ENCODE measurements at regions not wholly inside any gene's neighbourhood (a gene's known extent, or its start where the extent isn't known, plus 50 kb on each side); places are given as distances from the start of the nearest gene placed in this dataset.

DNA sequence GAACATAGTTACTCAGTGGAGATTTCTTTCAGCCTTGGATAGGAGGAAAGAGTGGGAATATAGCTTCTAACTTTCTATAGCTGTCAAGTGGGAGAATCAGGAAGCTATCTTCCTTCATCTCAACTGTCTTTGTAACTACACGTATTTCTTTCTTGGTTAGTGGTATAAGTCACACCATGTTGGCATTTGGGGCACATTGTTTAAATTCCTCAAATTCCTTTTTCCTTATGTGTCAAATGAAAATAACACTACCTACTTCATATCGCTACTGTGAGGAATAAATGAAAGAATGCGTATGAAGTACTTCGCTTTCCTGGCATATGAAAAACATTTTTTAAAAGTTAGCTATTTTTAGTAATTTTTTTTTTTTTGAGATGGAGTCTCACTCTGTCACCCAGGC is 1082.5 kb upstream of the WWC1 start:
- TF ChIP-seq, protein P1, sequence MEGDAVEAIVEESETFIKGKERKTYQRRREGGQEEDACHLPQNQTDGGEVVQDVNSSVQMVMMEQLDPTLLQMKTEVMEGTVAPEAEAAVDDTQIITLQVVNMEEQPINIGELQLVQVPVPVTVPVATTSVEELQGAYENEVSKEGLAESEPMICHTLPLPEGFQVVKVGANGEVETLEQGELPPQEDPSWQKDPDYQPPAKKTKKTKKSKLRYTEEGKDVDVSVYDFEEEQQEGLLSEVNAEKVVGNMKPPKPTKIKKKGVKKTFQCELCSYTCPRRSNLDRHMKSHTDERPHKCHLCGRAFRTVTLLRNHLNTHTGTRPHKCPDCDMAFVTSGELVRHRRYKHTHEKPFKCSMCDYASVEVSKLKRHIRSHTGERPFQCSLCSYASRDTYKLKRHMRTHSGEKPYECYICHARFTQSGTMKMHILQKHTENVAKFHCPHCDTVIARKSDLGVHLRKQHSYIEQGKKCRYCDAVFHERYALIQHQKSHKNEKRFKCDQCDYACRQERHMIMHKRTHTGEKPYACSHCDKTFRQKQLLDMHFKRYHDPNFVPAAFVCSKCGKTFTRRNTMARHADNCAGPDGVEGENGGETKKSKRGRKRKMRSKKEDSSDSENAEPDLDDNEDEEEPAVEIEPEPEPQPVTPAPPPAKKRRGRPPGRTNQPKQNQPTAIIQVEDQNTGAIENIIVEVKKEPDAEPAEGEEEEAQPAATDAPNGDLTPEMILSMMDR (IDR thresholded peaks at IDR 0.05; ENCODE audit: low read depth, low read length): no peak
- Histone ChIP-seq H3K9me3 (no peaks in the 10 kb centered on the region), H3K27me3 (no peaks in the 10 kb centered on the region), H3K4me3 (ENCODE audit: low read depth, low read length) (no peak overlapping the region), H3K36me3 (no peaks in the 10 kb centered on the region), H3K4me1 (no peaks in the 10 kb centered on the region)
- DNase-seq: no peak

DNA sequence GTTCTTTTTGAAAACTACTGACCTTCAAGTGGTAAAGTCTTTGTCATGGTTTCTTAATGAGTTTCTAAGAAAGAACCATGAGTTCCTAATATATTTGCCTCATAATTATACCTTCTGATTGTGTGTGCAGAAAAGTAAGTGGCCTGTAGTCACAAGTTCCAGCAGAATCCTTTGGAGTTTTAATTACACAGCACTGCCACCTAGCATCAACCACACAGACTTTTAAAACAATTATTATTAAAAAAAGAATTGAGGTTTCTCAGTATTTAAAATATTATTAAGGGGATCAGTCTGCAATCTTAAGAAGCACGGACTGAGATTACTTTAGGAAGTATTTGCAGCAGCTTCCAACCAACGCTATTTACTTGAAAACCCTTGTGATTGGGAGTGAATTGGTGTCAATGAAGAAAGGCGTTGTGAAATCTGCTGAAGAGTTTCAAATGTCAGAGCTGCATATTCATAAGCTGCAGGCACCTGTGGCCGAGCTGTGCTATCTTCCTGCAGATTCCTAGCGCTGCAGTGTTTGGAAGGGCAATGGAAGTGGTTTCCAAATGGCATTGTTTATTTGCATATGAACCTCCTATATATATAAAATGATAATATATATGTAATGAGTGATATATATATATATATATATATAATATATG is 1074.2 kb upstream of the WWC1 start:
- H3K4me1 ChIP-seq: no peaks in the 10 kb centered on the region; the same call in 1 of the 2 replicates
- TF ChIP-seq, protein P1 (IDR thresholded peaks at IDR 0.05; ENCODE audit: low read depth, low read length): no peak
- H3K4me3 ChIP-seq (ENCODE audit: low read depth, low read length): no peak overlapping the region
- no peaks in the 10 kb centered on the region for H3K36me3 ChIP-seq
- no peaks in the 10 kb centered on the region for H3K9me3 ChIP-seq
- DNase-seq: no peak
- H3K27me3 ChIP-seq: no peaks in the 10 kb centered on the region

DNA sequence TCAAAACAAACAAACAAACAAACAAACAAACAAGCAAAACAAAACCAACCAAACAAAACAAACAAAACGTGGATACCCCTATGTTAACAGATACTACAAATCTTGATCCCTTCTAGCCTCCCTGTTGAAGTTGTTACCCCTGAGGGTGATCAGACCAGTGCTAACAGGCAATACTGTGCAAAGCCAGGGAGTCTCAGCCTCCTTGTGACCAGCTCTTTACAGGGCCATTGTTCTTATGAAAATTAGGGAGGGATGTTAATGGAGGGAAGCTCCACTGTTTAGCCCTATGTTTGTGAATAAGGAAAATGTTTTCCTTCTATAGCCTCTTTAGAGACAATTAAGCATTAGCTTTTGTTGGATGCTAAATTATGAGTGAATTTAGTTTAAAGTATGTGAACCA is 1072.1 kb upstream of the WWC1 start:
- Histone ChIP-seq H3K9me3 (no peaks in the 10 kb centered on the region), H3K27me3 (no peaks in the 10 kb centered on the region), H3K4me3 (ENCODE audit: low read depth, low read length) (no peak overlapping the region), H3K4me1 (no peaks in the 10 kb centered on the region; the same call in 1 of the 2 replicates), H3K36me3 (no peaks in the 10 kb centered on the region)
- TF ChIP-seq, protein P1 (IDR thresholded peaks at IDR 0.05; ENCODE audit: low read depth, low read length): no peak
- no peak for DNase-seq

DNA sequence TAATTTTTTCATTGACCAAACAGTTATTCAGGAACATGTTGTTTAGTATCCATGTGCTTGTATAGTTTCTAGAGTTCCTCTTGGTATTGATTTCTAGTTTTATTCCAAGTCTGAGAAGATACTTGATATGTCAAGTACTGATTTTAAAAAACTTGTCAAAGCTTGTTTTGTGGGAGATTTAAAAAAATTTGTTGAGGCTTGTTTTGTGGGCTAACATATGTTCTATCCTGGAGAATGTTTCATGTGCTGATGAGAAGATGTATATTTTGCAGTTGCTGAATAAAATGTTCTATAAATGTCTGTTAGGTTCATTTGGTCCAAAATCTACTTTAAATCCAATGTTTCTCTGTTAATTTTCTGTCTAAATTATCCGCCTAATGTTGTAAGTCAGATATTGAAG is 1065.1 kb upstream of the WWC1 start:
- no peaks in the 10 kb centered on the region for H3K36me3 ChIP-seq
- H3K4me1 ChIP-seq: no peaks in the 10 kb centered on the region
- no peaks in the 10 kb centered on the region for H3K27me3 ChIP-seq
- DNase-seq: no peak
- no peaks in the 10 kb centered on the region for H3K9me3 ChIP-seq
- H3K4me3 ChIP-seq (ENCODE audit: low read depth, low read length): no peak overlapping the region
- TF ChIP-seq, protein P1 (IDR thresholded peaks at IDR 0.05; ENCODE audit: low read depth, low read length): no peak

DNA sequence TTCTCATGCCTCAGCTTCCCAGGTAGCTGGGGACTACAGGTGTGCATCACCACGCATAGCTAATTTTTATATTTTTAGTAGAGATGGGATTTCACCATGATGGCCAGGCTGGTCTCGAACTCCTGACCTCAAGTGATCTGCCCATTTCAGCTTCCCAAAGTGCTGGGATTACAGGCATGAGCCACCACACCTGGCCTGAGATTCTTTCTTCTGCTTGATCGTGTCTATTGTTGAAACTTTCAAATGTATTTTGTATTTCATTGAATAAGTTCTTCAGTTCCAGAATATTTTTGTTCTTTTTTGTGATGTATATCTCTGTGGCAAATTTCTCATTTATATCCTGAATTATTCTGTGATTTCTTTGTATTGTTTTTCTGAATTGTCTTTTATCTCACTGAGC is 1063.3 kb upstream of the WWC1 start:
- H3K36me3 ChIP-seq: no peaks in the 10 kb centered on the region
- TF ChIP-seq, protein P1 (IDR thresholded peaks at IDR 0.05; ENCODE audit: low read depth, low read length): no peak
- H3K27me3 ChIP-seq: no peaks in the 10 kb centered on the region
- no peak for DNase-seq
- no peaks in the 10 kb centered on the region for H3K4me1 ChIP-seq
- no peaks in the 10 kb centered on the region for H3K9me3 ChIP-seq
- no peak overlapping the region for H3K4me3 ChIP-seq (ENCODE audit: low read depth, low read length)

DNA sequence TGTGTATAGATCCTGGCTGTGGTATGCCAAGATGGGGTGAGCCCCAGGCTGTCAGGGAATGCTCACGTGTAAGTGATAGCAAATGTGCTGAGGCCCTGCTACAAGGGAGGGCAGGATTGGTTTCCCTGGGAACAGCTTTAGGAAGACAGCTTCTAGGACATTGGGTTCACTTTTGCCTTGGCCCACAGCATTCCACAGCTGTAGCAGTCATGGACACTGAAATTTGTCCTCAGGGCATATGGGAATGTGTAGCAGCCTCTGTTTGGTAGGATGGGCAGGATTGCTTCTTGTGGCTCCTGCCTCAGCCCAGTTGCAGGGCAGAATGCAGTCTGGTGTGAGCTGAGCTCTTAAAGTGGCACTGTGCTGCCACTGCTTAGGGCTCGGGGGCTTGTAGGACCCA is 1061.7 kb upstream of the WWC1 start:
- Histone ChIP-seq H3K4me3 (ENCODE audit: low read depth, low read length) (no peak overlapping the region), H3K4me1 (no peaks in the 10 kb centered on the region), H3K9me3 (no peaks in the 10 kb centered on the region), H3K36me3 (no peaks in the 10 kb centered on the region), H3K27me3 (no peaks in the 10 kb centered on the region)
- TF ChIP-seq, protein P1 (IDR thresholded peaks at IDR 0.05; ENCODE audit: low read depth, low read length): no peak
- no peak for DNase-seq

Measured in BE2C (cell line).